Neural cell (in vitro differentiated cells): ENCODE measurements at regions not wholly inside any gene's neighbourhood (a gene's known extent, or its start where the extent isn't known, plus 50 kb on each side); places are given as distances from the start of the nearest gene placed in this dataset.

Source experiments
- H2AFZ ChIP-seq: fragments of 200-600, 300-800 bp; sonication (generic), shearing (Covaris generic); 2 replicates; pipeline ENCODE4 v1.6.0; 2014; ENCODE audit warnings: low read depth, mild to moderate bottlenecking, antibody characterized with exemption, low read length, moderate library complexity
- H3F3A ChIP-seq: fragments of 200-600 bp; shearing (Covaris generic); 2 replicates; pipeline ENCODE4 v1.6.1; 2016; ENCODE audit warnings: mild to moderate bottlenecking, moderate library complexity, mixed read lengths, antibody characterized with exemption, low read length; ENCODE audit not compliant: insufficient read depth, poor library complexity, severe bottlenecking
- H3K27ac ChIP-seq: fragments of 200-600, 300-800 bp; sonication (generic), shearing (Covaris generic); 2 replicates; pipeline ENCODE4 v1.5.1; 2014; ENCODE audit warnings: mild to moderate bottlenecking, low read length, moderate library complexity
- H3K27me3 ChIP-seq: fragments of 300-800, 200-600 bp; sonication (generic), shearing (Covaris generic); 2 replicates; pipeline ENCODE4 v1.6.0; 2014; ENCODE audit warnings: mild to moderate bottlenecking, low read depth, low read length, moderate library complexity; ENCODE audit not compliant: insufficient read depth
- H3K36me3 ChIP-seq: fragments of 300-800, 200-600 bp; sonication (generic), shearing (Covaris generic); 2 replicates; pipeline ENCODE4 v1.5.1; 2014; ENCODE audit warnings: mild to moderate bottlenecking, antibody characterized with exemption, low read length, moderate library complexity; ENCODE audit not compliant: insufficient read depth
- H3K4me2 ChIP-seq: fragments of 300-800, 200-600 bp; sonication (generic), shearing (Covaris generic); 2 replicates; pipeline ENCODE4 v1.6.0; 2014; ENCODE audit warnings: mild to moderate bottlenecking, low read length
- H3K4me3 ChIP-seq: fragments of 300-800, 200-600 bp; sonication (generic), shearing (Covaris generic); 2 replicates; pipeline ENCODE4 v1.5.1; 2014; ENCODE audit warnings: mild to moderate bottlenecking, low read length, moderate library complexity
- H3K79me2 ChIP-seq: fragments of 200-600 bp; shearing (Covaris generic); replicated peaks from 2 replicates; pipeline ENCODE4 v1.6.0; 2014; ENCODE audit warnings: mild to moderate bottlenecking, low read length, moderate library complexity; ENCODE audit not compliant: insufficient read depth
- H3K9ac ChIP-seq: fragments of 300-800, 200-600 bp; sonication (generic), shearing (Covaris generic); 2 replicates; pipeline ENCODE4 v1.6.1; 2016; ENCODE audit warnings: mild to moderate bottlenecking, low read length, mixed read lengths
- H3K9me2 ChIP-seq: fragments of 200-600 bp; shearing (Covaris generic); 2 replicates; pipeline ENCODE4 v1.6.1; 2016; ENCODE audit warnings: mild to moderate bottlenecking, low read length, mixed read lengths; ENCODE audit not compliant: insufficient read depth
- H3K9me3 ChIP-seq: fragments of 200-600, 300-800 bp; sonication (generic), shearing (Covaris generic); 2 replicates; pipeline ENCODE4 v1.6.1; 2016; ENCODE audit warnings: mild to moderate bottlenecking, mixed run types, low read length, moderate library complexity, mixed read lengths
- H4K20me1 ChIP-seq: fragments of 200-600 bp; shearing (Covaris generic); 2 replicates; pipeline ENCODE4 v1.6.1; 2016; ENCODE audit warnings: mild to moderate bottlenecking, mixed run types; ENCODE audit not compliant: insufficient read depth
- CTCF ChIP-seq: fragments of 450-650 bp; IDR thresholded peaks from 2 replicates; pipeline ENCODE4 v1.5.1; 2014; ENCODE audit warnings: antibody characterized with exemption, mild to moderate bottlenecking, moderate library complexity; ENCODE audit not compliant: poor library complexity, severe bottlenecking
- EP300 ChIP-seq: fragments of 450-650 bp; conservative IDR thresholded peaks from 2 replicates; pipeline ENCODE4 v1.6.1; 2014; ENCODE audit warnings: antibody characterized with exemption, mild to moderate bottlenecking, moderate library complexity; ENCODE audit not compliant: poor library complexity, severe bottlenecking
- EZH2 ChIP-seq: fragments of 200-600, 300-800 bp; shearing (Covaris generic), sonication (generic); IDR thresholded peaks from 2 replicates; pipeline ENCODE4 v1.6.1; 2014; ENCODE audit warnings: antibody characterized with exemption, low read length, borderline replicate concordance, mild to moderate bottlenecking; ENCODE audit not compliant: insufficient read depth, poor library complexity, severe bottlenecking
- MXI1 ChIP-seq: fragments of 450-650 bp; conservative IDR thresholded peaks from 2 replicates; pipeline ENCODE4 v1.6.1; 2014; ENCODE audit warnings: antibody characterized with exemption, mild to moderate bottlenecking; ENCODE audit not compliant: poor library complexity, severe bottlenecking
- POLR2AphosphoS5 ChIP-seq: IDR thresholded peaks from 2 replicates; pipeline ENCODE4 v1.6.1; 2012
- RAD21 ChIP-seq: fragments of 450-650 bp; conservative IDR thresholded peaks from 2 replicates; pipeline ENCODE4 v1.6.1; 2014; ENCODE audit warnings: antibody characterized with exemption, mild to moderate bottlenecking, moderate library complexity
- REST ChIP-seq: IDR thresholded peaks from 2 replicates; pipeline ENCODE4 v1.6.1; 2012; ENCODE audit warnings: borderline replicate concordance
- SMC3 ChIP-seq: fragments of 450-650 bp; conservative IDR thresholded peaks from 2 replicates; pipeline ENCODE4 v1.6.1; 2014; ENCODE audit warnings: antibody characterized with exemption, mild to moderate bottlenecking, moderate library complexity; ENCODE audit not compliant: poor library complexity
- TAF1 ChIP-seq: IDR thresholded peaks from 2 replicates; pipeline ENCODE4 v1.6.1; 2012; ENCODE audit warnings: low read depth

- no peaks in the 10 kb centered on the region for H3F3A ChIP-seq
- H3K27ac ChIP-seq, result no peak overlapping the region
- no peak overlapping the region for H3K4me2 ChIP-seq
- H3K36me3 ChIP-seq, result no peaks in the 10 kb centered on the region
- H3K27me3 ChIP-seq, result no peaks in the 10 kb centered on the region
- H4K20me1 ChIP-seq, result no peaks in the 10 kb centered on the region
- no peaks in the 10 kb centered on the region for H3K9me2 ChIP-seq
- H3K4me3 ChIP-seq, result no peak overlapping the region
- no peak overlapping the region for H2AFZ ChIP-seq
- TF ChIP-seq REST, result no peak
- TF ChIP-seq CTCF, result no peak
- TF ChIP-seq MXI1, result no peak
- TF ChIP-seq EP300, result no peak
- no peak for TF ChIP-seq RAD21
- no peak for TF ChIP-seq EZH2
- H3K9me3 ChIP-seq, result no peaks in the 10 kb centered on the region
- no peaks in the 10 kb centered on the region for H3K79me2 ChIP-seq
- no peak overlapping the region for H3K9ac ChIP-seq
These were observed 1278.5 kb upstream of the ZEB2 start for GRCh38 chr2:145798419-145798818.

GRCh38 chr2:145797692-145798091 is 1277.8 kb upstream of the ZEB2 start:
- TF ChIP-seq RAD21 (no peak), TAF1 (no peak), EZH2 (no peak), EP300 (no peak), CTCF (no peak), REST (no peak), POLR2AphosphoS5 (no peak), SMC3 (no peak), MXI1 (no peak)
- no peaks in the 10 kb centered on the region for H3K79me2 ChIP-seq
- H3K9me2 ChIP-seq, result no peaks in the 10 kb centered on the region
- H3K9me3 ChIP-seq, result no peaks in the 10 kb centered on the region
- no peaks in the 10 kb centered on the region for H3K27me3 ChIP-seq
- H3F3A ChIP-seq, result no peaks in the 10 kb centered on the region
- H3K4me3 ChIP-seq, result no peak overlapping the region
- no peak overlapping the region for H3K4me2 ChIP-seq
- no peaks in the 10 kb centered on the region for H4K20me1 ChIP-seq
- H3K9ac ChIP-seq, result no peak overlapping the region
- no peaks in the 10 kb centered on the region for H3K36me3 ChIP-seq
- no peak overlapping the region for H2AFZ ChIP-seq
- no peak overlapping the region for H3K27ac ChIP-seq
